Neural progenitor cell (in vitro differentiated cells): ENCODE measurements at regions not wholly inside any gene's neighbourhood (a gene's known extent, or its start where the extent isn't known, plus 50 kb on each side); places are given as distances from the start of the nearest gene placed in this dataset.

ENCODE experiments used
- CTCF ChIP-seq: fragments of 200-600 bp; sonication (generic); IDR thresholded peaks from 2 replicates; pipeline ENCODE4 v1.5.1; 2017; ENCODE audit warnings: antibody characterized with exemption, mild to moderate bottlenecking
- EZH2 ChIP-seq: fragments of 200-600 bp; sonication (generic); IDR thresholded peaks from 2 replicates; pipeline ENCODE4 v1.6.1; 2017; ENCODE audit warnings: antibody characterized with exemption, mild to moderate bottlenecking, moderate library complexity

GRCh38 chr14:44607701-44608100 lies 100.6 kb upstream of the FSCB start:
- TF ChIP-seq CTCF (no peak), EZH2 (no peak)
